ENCODE measurements at regions not wholly inside any gene's neighbourhood (a gene's known extent, or its start where the extent isn't known, plus 50 kb on each side); places are given as distances from the start of the nearest gene placed in this dataset.

DNA sequence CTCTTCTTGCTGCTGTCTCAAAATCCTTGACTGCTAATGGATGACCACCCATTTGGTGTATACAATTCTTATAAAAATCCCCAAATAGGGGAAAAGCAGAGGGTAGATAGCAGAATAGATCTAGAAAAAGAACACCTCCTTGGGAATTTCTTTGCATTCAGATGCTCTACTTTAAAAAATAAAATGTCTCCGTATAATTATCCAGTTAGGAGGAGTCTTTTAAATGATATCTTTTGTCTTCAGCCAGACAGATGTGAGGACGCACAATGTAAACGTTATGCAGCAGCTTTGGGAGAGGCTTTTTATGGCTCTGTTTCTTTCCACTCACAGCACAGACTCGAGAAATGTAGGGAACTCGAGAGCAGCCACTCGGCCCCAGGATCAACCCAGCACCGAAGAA lies 300.2 kb downstream of the IRF8 start:
- no peak for DNase-seq

DNA sequence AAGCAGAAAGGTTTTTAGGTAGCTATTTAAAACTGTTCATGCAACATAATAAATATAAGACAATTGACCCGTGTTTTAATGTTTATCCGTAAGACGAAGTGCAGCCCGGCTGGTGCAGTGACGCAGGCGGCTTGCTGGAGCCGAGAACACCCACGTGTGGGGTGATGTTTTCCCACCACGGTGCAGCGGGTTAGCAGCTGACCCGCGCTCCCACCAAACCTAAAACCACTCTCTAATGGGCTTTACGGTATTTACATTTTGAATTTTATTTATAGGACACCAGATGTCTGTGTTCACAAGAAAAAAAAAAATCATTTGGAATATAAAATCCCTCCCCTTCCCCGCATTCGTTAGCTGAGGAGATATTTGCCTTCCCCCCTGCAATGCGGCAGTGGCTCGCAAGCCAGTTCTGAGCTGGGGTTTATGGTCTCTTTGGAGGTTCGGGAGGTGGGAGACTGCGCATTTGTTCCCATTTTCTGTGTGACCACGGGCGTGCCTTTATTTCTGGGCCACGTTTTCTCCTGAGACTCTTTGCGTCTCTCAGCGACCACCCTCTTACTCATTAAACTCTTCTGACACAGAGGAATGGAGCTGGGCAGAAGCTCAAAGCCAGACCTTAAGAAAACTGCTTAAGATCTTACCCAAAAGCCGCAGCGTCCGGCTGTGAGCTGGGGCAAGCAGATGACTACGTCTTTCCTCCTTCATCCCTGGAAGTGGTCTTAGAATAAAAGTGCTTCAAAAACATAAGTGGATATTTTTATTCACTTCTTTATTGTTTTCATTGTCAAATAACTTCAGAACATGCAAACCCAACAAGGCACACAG lies 301.1 kb downstream of the IRF8 start:
- no peak for DNase-seq

DNA sequence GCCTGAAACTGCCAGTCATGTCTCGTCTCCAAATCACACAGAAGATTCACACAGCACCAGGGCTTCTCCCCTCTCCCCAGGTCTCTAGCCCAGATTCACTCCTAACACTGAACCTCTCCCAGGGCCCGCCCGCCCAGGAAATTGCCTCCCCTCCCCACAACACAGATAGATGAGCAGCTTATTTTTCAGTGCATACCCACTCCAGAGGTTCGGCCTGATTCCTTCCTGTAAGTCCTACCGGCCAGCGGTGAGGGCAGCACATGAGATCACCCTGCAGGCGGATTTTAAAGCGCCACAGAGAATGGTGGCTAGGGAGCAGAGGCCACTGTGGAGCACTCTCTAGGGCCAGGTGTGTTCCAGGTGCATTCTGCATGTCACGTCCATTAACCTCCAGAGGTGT lies 301.8 kb downstream of the IRF8 start:
- DNase-seq, result no peak

DNA sequence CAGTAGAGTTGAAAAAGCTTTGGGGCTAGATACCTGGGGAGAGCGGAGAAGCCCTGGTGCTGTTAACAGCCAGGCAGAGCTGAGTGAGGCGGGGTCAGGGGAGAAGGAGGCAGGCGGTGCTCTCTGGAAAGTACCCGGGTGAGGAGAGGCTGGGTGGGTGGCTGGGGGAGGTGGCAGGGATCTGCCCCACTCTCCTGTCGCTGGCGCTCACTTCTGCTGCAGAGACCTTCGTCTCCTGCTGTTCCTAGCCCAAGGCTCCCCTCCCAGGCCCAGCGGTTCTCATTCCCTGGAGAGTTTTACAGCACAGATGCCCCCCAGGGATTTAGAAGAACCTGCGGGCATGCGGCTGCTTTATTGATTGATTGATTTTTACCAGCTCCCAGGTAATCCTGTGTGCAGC lies 302.8 kb downstream of the IRF8 start:
- DNase-seq, result no peak

DNA sequence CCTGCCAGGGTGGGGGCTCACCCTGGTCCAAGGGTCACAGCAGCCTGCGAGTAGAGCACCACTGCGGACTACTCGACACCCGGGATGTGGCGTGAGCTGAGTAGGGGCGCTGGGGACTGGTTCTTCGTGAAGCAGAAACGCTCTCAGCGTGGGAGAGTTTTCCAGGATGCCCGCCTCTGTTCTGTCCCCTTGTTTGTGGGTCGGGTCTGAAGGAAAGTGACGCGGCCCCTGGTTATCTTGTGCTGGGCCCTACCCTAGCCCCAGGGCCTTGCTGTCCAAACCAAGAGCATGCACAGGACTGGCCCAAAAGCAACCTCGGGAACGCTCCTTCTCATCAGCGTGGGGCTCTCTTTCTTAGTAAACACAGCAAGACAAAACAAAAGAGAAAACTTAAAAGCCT lies 303.3 kb downstream of the IRF8 start:
- DNase-seq, result no peak

DNA sequence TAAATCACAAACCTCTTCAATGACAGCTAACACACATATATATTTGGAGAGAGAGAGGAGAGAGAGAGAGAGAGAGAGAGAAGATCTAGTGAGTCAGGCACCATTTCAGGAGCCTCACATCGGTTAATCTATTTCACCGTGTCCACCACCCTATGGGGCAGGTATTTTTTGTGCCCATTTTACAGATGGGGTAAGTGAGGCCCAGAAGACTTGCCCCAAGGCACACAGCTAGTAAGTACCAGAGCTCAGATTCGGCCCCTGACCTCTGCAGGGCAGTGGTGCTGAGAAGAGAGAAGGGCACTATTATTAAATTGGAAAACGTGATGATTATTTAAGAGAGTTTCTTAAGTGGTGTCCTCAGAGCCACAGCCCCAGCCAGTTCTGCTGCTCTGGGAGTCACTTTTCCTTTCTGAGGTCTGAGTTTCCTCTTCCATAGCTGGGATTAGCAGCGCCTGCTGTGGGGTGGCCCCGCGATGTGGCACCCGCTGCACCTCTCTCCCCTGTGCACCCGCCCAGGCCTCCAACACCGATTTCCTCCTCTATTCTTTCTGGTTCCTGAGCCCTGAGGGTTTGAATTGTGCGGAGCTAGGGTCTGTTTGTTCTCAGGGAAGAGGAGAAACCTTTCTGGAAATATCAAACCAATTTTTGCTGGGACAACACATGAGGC lies 303.9 kb downstream of the IRF8 start:
- DNase-seq, result no peak

DNA sequence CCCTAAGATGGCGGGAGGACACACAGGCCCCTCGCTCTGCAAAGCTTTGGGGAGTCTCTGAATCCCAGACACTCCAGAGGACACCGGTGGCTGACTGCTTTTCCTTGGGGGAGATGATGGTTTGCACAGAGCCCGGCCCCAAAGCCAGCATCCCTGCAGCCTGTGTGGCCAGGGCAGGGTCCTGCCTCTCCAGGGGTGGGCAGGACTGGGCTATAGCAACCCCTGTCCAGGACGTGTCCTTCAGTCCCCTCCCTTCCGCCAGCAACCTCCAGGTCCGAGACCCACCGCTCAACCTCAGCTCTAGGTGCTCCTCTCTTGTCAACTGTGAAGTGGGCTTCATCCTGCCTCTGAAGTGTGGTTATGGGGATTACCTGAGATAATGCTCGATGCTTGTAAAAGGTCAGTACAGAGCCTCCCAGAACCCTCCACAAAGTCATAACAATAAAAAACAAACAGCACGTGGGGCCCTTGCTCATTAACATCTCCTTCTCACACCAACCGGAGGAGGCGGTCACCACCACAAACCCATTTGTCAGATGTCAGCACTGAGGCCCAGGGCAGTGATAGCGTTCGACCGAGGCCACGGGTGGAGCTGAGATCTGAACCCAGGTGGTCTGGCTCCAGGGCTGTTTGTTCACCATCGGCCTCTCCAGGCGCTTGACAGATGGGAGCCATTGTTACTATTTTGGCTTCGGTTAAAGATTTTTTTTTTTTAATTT lies 304.8 kb downstream of the IRF8 start:
- DNase-seq, result no peak

DNA sequence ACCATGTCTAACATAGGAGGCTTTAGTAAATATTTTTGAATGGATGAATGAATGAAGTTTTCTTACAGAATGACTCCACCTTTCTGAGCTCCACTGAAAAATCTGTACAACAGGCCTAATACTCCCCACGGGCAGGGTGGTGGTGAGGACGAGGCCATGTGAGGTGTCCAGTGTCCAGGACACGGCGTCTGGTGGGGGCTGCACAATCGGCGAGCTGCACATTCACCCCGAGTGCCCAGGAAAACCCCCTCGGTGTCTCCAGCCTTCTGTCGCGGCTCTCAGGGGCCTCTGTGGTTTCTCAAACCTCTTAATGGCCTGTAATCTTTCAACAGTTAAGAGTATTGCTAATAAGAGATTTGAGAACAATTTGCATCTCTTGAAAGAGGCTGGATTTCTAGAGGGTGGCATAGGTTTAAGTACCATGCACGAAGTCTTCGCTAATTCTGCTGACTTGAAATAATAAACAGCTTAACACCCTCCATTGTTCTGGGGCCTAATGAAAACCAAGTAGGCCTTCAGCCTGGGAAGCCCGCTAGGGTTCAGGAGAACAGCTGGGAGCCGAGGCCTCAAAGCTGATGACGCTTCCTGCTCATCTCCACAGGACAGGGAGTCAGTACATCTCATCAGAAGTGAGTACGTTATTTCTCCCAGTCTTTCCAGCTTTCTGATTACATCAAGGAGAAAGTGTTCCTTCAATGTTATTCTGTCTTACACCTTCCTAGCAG lies 304.6 kb upstream of the FOXF1 start:
- DNase-seq, result no peak

DNA sequence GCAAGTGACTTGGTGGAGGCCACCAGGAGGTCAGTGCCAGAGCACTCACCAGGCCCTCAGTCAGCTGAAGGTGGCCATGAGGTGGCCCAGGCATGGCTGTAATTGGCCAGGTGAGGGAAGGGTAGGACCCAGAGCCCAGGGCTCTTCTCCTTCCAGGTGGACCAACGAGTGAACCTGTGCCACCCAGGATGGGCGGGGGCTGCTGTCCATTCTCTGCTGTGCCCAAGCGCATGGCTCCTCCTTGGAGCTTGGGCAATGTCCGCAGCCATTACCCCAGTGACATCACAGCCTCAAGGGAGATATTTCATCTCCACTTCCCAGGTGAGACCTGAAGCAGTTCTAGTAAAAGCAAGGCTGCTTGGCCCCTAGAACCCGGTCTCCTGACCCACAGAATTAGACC lies 303.0 kb upstream of the FOXF1 start:
- DNase-seq, result no peak

DNA sequence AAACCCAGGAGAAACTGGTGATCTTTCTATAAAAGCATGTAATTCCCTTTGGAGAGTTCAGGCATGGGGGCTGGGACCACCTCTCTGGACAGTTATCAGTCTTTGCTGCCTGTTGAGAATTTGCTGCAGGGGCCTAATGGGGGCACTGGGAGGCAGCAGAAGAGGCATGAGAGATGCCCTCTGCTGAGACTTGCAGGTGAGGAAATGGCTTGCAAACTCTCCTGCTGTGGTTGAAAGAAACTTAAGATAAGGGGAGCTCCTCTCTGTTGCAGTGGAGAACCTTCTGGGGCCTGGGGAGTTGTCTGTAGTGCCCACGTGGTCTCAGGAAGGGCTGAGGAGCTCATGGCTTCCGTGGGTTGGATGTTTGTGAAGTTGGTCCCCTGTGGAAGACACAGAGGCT lies 301.1 kb upstream of the FOXF1 start:
- no peak for DNase-seq

DNA sequence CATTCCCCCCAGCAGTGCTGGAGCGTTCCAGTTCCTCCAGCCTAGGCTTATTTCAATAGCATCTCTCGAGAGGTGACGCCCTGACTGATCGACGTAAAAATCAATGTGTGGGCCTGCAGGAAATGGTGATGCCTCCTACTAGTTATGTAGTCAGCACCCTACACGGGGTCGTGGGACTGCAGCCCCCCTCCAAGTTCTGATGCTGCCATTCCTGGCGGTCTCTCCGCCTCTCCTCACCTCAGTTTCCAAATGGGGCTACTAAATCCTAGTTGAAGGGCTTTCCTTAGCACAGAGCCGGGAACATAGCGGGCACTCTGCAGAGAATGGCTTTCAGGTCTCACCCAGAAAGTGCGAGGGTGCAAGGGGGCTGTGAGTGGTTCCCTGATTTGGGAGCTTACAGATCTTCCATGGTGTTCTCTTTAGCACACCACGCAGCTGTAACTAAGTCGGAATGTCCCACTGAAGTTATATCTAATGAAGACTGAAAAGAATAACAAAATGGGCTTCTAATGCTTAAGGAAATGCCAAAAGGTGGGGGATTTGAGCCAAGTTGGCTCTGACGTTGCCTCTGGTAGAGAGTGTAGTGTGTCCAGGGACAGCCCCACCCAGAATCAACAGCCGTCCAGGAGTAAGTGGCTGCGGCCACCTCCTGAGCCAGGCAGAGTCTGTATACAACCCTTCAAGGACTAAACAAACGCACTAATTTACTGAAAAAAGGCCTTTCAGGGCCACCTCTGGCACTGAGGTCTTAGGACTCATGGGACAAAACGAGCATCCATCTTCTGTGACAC lies 299.7 kb upstream of the FOXF1 start:
- DNase-seq, result no peak

DNA sequence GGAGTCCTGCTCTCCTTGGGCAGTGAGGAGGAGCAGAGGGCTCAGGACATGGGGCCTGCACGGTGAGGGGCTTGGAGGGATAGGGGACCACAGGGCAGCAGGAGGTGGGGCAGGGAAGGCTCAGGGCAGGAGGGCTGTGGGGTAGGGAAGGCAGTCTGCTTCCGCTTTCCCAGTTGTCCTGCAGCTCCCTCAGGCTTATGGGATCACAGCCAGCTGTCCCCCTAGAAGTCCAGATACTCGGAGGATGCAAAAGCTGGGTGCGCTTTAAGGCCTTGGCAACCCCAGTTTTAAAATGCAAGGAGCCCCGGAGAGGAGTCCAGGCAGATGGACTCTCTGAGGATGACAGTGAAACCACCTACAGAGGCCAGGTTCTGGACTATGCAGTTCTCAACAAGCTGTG lies 299.1 kb upstream of the FOXF1 start:
- DNase-seq, result no peak

DNA sequence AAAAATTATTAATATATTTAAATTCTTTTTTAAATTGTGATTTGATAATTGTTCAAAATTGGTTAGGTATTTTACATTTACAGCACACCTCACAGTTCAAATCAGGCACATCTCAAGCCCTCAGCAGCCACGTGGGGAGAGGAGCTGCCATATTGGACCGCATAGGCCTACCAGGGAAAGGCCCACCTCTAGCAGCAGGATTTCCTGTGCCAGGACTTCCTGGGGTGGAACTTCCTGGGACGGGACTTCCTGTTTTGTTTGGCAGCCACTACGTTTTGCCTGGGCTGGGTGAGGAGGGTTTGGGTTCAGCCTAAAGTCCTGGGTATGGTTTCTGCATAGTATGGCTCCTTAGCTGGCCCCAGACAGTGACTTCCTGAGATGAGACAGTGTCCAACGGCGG lies 298.5 kb upstream of the FOXF1 start:
- no peak for DNase-seq

DNA sequence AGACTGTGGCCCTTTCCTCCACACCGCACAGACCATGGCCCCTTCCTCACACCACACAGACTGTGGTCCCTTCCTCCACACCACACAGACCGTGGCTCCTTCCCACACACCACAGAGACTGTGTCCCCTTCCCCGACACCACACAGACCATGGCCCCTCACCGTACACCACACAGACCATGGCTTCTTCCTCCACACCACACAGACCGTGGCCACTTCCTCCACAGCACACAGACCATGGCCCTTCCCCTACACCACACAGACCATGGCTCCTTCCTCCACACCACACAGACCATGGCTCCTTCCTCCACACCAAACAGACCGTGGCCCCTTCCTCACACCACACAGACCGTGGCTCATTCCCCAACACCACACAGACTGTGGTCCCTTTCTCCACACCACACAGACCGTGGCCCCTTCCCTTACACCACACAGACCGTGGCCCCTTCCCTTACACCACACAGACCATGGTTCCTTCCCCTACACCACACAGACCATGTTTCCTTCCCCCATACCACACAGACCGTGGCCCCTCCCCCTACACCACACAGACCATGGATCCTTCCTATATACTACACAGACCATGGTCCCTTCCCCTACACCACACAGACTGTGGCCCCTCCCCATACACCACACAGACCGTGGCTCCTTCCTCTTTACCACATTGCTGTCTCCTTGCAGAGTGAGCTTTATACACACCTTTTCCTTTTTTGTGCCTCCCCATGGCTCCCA lies 297.5 kb upstream of the FOXF1 start:
- DNase-seq, result no peak

DNA sequence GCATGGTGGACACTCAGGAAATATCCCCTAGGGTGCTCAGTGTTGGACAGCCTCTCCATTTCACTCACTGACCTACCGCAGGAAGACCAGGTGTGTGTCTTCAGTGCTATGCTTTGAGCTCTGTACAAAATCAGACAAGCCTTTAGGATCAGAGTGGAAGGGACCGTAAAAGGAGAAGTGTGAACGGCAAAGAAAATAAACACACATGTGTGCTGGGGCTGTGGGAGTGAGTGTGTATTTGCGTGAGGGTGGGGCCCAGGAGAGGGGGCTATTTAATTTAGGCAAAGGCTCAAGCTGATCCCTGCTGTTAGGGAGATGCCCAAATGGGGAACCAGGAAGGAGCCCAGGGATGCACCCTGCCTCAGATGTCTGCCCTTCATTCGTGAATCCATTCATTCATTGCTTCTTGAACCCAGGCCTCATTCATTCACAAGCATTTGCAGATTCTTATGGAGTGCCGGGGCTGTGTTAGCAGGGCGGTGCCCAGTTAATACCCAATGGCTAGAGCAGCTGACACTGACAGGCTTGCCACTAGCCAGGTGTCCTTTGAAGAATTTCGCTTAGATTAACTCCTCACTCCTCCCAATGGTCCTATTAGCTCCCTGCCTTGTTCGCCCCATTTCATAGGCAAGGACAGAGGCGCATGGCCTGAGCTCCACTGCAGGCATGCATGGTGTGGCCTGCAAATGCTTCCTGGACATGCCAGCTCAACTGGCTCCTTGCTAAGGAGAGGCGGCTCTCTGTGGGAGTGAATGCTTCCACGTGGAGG lies 296.7 kb upstream of the FOXF1 start:
- DNase-seq, result no peak

DNA sequence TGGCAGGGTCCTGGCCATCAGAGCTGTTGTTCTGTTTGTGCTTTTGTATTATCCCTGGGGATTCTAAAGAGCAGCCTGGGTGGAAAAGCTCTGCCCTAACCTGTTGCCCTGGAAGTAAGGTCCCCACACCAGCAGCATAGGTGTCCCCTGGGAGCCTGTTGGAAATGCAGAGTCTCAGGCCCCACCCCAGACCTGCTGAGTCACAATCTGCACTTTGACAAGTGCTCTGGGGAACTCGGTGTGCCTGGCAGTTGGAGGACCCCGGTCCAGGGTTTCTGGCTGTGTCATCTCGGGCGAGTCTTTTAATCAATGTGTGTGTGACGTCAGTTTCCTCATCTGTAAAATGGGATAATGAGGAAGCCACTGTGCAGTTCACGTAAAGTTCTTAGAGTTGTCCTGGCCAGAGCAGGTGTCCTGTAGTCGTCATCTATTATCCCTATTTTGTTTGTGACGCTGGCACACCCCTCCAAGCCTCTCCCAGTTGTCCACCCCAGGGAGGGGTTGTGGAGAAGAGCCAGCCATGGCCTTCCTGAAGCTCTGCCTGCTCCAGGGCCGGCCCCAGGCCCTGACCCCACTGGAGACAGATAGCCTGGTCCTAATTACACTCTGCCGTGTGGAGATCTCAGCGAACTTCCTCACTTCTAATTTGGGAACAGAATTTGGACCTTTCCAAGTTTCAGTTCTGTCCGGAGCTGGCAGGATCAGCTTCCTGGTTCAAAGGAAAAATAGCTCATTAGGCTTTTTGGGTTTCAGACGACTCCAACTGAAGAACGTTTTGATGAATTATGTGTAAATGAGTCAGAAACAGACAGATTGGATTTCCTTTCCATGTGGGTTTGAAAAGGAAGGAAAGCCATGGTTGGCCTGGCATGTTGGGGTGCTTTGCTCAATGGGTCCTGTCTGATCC lies 295.7 kb upstream of the FOXF1 start:
- DNase-seq, result no peak

DNA sequence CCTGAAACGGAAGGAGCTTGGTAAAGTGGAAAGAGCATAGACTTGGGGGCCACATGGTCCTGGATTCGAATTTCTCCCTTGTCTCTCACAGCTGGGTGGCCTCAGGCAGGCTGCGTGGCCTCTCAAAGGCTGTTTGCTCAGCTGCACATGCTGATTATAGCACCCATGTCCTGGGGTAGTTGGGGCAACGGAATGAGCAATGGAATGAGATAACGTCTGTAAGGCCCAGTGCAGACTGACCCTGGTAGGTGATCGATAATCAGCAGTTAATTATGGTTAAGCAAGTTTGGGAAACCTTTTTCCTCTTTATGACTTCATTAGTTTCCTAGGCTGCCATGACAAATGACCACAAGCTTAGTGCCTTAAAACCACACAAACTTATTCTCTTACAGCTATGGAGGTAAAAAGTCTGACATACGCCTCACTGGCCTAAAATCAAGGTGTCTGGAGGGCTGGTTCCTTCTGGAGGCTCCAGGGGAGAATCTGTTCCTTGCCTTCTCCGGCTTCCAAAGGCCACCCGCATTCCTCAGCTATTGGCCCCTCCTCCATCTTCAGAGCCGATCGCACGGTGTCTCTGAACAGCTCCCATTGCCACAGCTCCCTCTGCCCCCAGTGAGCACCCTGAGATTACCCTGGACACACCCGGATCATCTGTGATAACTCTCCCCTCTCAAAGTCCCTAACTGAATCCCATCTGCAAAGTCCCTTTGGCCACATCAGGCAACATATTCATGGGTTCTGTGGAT lies 294.9 kb upstream of the FOXF1 start:
- DNase-seq, result no peak

DNA sequence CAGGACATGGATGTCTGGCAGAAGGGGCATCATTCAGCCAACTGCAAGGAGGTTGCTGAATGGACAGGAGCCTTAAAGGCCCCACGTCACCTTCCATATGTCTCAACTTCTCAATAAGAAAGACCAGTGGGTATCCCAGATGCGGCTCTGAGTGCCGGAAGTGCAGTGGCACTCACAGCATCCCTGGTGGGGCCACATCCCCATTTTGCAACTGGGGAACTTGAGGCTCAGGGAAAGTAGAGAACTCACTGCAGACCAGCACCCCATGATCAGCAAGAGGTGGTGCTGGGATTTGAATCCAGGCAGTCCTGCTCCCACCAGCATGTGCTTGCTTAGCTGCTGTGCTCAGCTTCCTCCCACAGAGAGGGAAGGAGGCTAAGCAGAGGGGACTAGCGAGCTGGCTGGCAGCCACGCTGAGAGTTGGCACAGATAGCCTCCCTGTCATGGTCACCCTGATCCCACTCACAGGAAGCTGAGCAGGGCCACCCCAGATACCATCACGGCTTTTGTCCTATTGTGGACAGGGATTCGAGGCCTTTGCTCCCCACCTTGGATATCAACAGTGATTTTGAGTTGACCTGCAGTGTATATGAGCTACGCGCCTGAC lies 294.2 kb upstream of the FOXF1 start:
- DNase-seq, result no peak
